Tongue (tissue), 1 donor: ENCODE measurements at regions not wholly inside any gene's neighbourhood (a gene's known extent, or its start where the extent isn't known, plus 50 kb on each side); places are given as distances from the start of the nearest gene placed in this dataset.
"Not testable (repeated sequence)": the region's sequence is repeated elsewhere in the genome, so short reads cannot be mapped to it uniquely, and the experiment has no call there.

Source experiments
- DNase-seq: peaks from one replicate; pipeline ENCODE4 v3.0.0-alpha.2; 2015

DNA sequence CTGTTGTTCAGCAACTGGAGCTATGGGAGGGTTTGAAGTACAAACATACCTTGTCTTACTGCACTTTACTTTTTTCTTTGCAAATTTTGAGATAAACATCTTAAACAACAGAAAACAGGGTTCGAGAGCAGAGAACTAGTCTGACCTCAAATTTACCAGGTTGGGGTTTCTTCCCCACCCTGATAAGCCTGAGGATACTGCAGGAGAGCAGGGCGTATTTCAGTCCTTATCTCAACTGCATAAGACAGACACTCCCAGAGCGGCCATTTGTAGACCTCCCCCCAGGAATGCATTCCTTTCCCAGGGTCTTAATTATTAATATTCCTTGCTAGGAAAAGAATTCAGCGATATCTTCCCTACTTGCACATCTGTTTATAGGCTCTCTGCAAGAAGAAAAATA is 242.1 kb upstream of the DDHD1 start:
- DNase-seq, result not testable (repeated sequence)

DNA sequence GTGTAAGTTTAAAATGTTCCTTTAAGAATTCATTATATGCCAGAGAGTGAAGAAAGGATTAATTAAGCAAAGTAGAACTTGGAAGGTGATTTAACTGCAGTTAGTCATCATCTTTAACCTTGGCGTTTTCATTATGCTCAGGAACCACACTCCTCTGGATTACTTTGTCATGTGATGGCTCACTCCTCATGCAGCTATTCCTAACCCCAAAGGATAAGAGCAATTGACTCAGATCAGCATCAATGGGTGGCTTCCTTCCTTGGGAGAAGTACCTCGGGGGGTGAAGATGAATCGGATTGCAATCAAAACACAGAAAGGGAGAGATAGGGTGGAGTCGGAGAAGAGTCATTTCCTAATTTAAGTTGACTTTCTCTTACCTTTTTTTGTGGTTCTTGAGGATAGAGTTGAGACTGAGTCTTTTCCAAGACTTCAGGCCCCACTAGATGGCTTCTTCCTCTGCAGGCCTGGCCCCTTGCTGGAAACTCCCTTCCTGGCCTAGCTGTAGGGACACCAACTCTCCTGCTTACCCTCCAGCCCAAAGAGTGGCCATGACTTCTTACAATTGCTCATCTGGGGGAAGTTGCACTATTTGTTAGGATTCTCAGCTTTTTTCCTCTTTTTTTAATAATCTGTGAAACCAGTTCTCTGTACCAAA is 238.6 kb upstream of the DDHD1 start:
- no peak for DNase-seq

DNA sequence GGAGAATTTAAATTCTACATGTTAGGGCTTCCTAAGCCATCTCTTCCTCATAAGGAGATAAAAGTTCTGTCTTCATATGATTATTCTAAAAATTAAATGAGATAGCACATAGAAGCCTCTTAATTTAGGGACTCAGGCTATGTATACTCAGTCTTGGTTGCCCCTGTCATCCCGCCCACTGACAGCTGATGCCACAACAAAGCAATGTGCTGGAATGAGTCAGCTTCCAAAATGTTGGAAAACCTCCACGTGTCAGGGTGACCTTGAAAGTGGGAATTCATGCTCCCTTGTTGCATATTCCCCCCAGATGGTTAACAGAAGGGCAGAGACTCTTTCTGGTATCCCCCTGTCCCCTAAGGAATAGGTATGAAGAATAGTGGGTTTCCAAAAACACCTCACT is 238.0 kb upstream of the DDHD1 start:
- no peak for DNase-seq

DNA sequence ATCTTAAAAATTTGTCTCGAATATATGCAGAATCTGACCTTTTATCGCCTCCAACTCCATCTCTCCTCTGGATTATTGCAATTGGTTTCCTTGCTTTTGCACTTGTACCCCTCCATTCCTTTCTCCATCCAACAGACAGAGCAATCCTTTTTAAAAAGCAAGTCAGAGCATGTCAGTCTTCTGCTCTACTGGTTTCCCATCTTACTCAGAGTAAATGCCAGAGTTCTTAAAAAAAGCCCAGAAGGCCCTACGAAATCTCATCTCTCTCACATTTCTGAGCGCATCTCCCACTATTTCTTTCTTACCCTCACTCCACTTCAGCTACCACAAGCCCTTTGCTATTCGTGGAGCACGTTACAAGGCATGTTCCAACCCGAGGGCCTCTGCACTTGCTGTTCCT is 236.9 kb upstream of the DDHD1 start:
- no peak for DNase-seq

DNA sequence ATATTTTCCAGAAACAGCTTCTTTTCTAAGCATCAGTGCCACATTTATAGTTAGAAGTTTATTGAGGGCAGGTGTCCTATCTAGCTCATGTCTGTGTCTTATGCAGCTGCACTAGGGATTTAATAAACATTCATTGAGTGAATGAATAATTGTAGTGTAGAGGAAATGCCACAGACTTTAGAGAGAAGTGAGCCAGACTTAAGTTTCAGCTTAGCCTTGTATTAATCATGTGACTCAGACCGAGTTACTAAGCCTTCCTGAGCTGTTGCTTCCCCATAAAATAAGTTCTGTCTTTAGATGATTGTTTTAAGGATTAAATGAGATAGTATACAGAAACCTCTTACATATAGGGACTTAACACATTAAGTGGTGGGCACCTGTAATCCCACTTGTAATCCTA is 236.1 kb upstream of the DDHD1 start:
- no peak for DNase-seq

DNA sequence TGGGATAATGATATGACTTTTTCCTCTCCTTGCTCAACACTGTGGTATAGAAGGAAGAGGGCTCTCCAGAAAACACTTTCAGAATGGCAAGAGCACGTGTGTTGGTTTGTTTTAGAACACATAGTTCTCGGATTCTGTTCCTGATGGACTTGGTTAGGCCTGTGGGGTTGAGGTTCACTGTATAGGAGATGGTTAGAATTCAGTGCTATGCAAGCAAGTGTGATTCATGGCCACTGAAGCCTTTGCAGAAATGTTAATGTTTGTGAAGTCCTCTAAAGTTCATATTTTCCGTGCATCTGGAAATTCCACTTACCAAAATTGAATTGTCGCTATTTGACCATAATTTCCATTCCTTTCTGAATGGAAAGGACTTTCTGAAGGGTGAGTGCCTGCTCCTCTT is 233.2 kb upstream of the DDHD1 start:
- DNase-seq, result no peak

DNA sequence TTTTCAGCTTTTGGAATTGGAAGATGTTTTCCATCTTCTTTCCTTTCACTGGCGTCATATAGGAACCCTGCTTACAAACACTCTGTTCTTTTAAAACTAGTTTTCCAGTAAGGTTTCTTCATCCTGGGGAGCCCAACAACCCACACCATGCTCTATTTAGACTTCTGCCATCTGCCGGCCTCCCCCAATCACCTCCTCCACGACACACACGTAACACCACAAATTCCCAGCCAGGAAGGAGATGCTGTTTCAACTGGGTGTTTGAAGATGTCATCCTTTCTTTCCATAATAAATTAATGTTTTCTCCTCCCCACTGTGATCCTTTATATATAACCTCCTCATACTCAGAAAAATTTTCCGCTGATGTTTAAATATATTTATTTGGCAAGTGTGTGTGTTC is 231.4 kb upstream of the DDHD1 start:
- no peak for DNase-seq

DNA sequence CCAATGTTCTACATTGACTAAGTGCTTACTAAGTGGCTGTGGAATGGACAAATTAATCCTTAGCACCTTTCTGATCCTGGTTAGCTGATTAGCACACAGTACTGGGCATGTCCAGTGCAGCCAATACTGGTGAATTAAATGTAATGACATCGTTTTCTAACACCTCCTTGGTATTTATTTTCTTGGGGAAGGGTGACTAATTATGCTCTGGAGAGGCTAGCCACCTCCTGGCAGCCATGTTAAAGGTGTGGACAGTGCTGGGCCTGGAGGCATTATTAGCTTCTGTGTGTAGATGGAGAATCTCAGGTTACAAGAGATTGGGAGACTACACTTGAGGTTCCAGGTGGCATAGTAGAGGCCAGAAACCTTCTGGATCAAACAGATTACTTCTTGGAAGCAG is 230.9 kb upstream of the DDHD1 start:
- DNase-seq, result no peak

DNA sequence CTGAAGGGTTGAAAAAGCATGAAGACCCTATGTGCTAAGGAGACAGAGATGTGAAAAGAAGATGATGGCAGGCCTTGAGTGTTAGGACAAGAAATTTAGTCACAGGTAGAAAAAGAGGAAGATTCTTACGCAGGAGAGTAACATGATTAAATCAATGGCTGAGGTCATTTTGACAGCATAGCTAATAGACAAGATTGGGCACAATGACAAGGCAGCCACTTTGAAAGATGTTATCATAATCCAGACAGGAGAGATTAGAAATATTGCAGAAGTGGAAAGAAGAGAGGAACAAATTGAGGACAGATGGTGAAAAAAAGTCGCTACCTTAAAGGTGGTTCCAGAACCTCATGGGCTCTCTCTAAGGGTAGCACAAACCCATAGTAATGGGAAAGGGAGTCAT is 228.8 kb upstream of the DDHD1 start:
- no peak for DNase-seq

DNA sequence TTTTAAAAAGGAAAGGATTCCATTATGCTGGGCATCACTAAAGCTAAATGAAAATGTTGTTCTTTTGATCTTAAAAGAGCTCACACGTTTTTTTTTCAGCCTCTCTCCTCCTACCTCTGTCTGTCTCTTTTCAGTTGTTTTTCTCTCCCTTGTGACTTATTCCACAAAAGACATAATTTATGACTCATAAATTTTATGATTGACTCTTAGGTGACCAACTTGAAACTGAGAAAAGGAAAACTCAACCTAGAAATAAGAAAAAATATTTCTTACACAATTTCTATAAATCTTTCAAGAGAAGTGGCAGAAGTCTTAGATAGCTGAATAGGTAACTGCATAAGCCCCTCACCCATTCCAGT is 227.7 kb upstream of the DDHD1 start:
- no peak for DNase-seq

DNA sequence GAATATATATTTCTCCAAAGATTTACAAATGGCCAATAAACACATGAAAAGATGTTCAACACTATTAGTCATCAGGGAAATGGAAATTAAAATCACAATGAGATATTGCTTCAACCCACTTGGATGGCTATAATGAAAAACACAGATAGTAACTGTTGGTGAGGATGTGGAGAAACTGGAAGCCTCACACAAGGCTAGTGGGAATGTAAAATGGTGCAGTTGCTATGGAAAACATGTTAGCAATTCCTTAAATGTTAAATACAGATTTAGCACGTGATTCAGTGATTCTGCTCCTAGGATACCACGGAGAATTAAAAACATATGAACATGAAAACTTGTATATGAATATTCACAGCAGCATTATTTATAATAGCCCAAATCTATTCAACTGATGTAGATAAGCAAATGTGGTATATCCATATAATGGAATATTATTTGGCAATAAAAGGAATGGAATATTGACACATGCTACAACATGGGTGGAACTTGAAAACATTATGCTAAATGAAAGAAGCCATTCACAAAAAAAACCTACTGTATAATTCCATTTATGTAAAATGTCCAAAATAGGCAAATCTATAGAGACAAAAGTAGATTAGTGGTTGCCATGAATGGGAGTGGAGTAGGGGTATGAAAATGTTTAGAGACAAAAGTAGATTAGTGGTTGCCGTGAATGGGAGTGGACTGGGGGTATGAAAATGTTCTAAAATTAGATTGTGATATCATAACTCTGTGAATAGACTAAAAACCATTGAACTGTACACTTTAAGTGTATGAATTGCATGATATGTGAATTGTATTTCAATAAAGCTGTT is 227.1 kb upstream of the DDHD1 start:
- DNase-seq, result no peak

DNA sequence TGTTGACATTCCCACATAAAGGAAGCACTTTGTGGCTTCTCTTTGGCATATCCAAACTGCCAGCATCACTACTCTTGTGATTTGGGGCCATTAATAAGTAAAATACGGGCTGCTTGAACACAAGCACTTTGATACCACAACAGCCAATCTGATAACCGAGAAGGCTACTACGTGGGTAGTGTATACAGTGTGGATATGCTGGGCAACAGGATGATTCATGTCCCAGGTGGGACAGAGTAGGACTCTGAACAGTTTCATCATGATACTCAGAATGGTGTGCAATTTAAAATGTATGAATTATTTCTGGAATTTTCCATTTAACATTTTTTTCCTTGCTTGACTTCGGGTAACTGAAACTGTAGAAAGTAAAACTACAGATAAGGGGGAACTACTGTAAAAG is 225.0 kb upstream of the DDHD1 start:
- DNase-seq, result no peak

DNA sequence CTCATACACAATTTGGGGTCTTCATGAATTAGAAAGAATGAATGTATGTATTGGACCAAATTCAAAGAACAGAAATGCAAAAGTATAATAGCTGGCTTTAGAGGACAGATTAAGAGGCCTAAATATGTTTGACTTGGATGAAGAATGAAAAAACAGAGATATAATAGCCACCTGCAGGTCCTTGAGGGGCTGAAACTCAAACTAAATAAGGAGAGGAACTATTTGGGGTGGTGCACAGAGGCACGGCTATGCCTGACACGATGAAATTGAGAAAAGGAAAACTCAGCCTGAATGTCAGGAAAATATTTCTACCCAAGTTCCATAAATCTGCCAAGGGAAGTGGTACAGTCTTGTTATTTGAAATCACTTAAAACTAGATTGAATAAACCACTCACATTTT is 222.9 kb upstream of the DDHD1 start:
- DNase-seq, result no peak

DNA sequence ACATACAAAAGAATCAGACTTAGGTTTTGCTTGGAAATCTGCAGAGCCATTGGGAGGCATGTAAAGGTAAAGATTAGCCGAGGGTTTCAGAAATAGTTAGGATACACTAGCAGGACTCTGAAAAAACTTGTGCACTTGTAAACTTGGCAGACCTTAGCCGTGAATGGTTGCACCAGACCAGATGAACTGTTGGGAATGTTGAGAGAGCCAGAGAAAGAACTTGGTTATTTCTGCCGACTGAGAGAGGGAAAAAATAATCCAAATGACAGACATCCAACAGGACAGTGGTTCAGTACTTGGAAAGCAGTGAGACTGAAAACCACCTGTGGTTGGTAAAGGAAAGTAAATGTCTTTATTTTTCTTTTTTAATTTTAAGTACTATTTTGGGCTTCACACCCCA is 222.5 kb upstream of the DDHD1 start:
- DNase-seq, result no peak

DNA sequence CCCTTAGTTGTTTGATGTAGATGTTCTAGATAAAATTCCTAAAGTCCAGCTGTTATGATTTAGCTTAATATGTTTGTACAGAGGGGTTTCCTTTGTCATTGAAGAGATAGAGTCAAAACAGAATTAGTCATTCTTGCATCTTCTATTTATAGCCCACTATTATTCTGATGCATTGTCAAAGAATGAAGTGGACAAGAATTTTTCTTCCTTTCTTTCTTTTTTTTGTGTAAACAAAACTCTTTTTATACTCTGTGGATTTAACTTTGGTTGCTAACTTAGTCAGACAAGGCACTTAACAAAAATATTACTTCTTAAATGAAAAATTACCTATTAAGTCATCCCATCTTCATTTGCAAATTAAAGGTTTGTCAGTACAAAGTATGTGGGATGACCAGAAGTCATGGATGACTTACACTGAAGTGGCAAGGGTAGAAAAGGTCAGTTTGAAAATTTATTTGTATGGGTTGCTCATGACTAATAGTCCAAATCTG is 215.6 kb upstream of the DDHD1 start:
- peak; percentile 19 for DNase-seq

DNA sequence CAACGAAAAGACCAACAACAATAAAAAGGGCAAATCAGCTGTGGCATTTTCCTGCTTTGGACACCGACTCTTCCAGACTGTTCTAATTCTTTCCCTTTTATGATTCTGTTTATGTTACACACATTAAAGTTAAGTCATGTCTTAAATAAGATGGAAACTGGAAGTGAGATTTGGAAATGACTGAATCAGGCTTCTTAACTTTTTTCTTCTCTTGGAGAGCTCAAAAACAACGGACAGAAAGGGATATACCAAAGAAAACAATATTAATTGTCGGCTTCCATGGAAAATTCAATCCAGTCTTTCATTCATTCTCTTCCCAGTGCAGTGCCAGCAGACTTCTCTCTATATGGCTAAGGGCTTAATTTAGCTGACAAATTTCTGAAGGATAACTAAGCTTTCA is 214.9 kb upstream of the DDHD1 start:
- DNase-seq, result peak; percentile 62

DNA sequence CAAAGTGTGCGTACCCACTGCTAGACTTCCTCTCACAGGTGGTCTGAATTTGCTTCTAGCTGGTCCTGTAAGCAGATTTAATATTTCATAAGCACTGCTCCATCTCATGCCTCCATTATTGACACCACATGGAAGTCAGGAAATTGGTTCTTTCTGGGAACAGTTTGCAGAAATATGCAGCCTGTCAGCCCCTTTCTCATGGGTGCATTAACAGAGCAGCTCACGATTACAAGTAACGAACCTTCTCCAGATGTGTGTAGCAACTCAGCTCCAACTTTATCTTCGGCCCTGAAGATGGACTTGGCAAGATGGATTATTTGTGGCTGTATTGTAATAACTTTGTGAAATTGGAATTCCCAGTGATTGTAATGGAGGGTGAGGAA is 214.5 kb upstream of the DDHD1 start:
- DNase-seq, result peak; percentile 78

DNA sequence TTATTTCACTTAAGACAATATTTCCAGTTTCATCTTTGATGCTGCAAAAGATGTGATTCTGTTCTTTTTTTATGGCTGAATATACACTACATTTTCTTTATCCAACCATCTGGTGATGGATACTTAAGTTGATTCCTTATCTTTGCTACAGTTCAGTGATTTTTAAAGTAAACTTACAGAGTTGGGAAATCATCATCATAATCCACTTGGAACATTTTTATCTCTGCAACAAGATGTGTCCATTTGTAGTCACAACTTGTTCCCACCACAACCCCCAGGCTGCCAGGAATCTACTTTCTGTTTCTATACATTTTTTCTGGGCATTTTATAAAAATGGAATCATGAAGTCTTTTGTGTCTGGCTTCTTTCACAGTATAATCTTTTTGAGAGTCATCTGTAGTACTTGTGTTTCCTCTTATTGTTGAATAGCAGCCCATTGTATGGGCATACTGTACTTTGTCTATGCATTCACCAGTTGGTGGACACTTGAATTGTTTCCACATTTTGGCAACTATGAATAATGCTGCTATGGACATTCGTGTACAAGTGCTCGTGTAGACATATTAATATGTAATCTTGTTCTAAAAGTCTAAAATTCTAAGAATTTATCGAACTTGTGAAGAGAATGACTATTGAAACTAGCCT is 212.5 kb upstream of the DDHD1 start:
- no peak for DNase-seq

DNA sequence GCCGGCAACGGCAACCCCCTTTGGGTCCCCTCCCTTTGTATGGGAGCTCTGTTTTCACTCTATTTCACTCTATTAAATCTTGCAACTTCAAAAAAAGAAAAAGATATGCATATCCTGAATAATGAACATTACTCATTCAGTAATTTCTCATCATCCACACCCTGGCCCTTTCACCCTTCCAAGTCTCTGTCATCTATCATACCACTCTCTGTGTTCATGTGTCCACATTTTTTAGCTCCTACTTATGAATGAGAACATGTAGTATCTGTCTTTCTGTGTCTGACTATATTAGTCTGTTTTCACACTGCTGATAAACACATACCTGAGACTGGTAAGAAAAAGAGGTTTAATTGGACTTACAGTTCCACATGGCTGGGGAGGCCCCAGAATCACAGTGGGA is 209.8 kb upstream of the DDHD1 start:
- DNase-seq, result not testable (repeated sequence)

DNA sequence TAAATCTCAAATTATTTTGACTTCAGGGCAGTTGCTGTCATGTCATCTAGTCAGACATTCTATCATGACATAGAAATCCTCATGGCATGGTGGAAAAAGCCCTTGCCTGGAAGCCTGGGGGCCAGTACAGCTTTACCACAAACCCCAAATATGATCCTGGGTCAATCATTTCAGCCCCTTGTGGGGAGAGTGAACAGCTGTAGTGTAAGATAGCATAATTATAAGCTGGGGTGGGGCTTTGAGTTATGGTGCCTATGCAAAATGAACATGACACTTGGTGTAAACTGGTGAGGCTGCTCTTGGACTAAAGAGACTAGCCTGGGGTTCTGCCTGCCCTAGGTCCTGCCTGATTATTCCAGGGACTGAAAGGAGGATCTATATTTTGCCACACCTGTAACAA is 207.7 kb upstream of the DDHD1 start:
- DNase-seq, result no peak

DNA sequence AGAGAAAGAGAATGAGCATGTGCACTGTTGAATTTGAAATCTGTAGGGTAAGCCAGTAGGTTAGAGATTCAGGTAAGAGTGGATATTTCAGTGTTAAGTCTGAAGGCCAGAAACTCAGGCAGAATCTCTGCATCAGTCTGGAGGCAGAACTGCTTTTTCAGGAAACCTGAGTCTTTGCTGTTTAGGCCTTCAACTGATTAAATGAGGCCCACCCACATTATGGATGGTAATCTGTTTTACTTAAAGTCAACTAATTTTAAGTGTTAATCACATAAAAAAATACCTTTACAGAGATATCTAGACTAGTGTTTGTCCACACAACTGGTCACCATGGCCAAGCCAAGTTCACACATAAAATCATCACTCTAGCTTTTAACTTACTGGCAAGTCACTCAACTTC is 205.0 kb upstream of the DDHD1 start:
- no peak for DNase-seq

DNA sequence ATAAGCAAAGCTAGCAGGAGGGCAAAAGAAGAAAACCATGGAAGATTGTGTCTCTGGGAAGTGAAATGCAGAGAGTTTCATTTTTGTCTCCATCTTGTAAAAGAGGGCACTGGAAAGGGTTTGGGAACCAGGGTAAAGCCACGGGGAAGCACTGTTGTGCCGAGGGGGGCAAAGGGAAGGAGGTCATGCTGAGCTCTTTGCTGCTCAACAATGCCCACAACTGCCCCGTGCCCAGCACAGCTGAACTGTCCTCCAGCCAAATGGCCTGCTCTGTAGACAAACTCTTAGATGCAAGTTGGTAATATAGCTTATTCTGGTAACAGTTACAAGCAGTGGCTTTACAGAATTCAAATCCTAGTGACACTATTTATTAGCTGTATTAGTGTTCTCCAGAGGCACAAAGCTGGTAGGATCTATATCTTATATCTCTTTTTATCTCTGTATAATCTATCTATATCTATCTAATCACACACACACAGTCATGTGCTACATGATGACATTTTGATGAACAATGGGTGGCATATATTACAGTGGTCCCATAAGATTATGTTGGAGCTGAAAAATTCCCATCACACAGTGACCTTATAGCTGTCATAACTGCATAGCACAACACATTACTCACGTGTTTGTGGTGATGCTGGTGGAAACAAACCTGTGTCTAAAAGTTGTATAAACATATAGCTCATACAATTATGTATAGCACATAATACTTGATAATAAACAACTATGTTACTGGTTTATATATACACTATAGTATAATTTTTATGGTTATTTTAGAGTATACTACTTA is 203.4 kb upstream of the DDHD1 start:
- no peak for DNase-seq

DNA sequence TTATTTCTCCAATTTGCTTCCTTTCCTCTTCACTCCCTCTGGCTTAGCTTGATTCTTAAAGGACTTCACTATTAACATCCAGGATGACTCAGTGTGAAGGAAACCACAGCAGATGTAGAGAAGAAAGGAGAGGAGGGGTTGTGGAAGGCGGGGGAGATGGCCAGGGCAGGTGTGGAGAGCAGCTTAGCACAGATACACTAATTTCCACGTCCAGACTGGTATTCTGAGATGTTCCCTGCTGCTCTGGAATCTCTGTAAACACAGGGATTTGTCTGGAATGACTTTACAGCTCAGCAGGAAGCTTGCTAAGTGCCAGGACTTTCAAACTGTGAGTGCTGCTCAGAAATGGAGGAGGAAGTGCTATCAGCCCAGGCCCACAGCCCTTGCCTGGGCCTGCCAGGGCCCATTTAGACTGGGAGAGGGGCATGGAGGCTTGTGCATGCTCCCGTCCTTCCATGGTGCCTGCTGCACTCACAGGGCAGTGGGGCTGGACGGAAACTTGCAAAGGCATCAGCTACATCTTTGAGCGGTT is 202.5 kb upstream of the DDHD1 start:
- peak; percentile 68 for DNase-seq
